Upper lobe of left lung (tissue), 6 donors: ENCODE measurements at regions not wholly inside any gene's neighbourhood (a gene's known extent, or its start where the extent isn't known, plus 50 kb on each side); places are given as distances from the start of the nearest gene placed in this dataset.

Source experiments
- ATAC-seq, 2 donors: fragments of 200-7000 bp; cut with Tn5 transposase; one replicate each; pipeline ENCODE4 v1.9.1; 2022; ENCODE audit warnings: mild to moderate bottlenecking in 2 of 2, moderate library complexity in 2 of 2; ENCODE audit not compliant: low FRiP score in 2 of 2
- DNase-seq, 2 donors: peaks; one replicate each; pipeline ENCODE4 v3.0.0-alpha.2; 2019 to 2020
- H3K27ac ChIP-seq, 4 donors: fragments of 200-600 bp; sonication (generic); one replicate each; pipeline ENCODE4 v1.5.1; 2016 to 2019
- H3K27me3 ChIP-seq, 4 donors: fragments of 200-600 bp; sonication (generic); one replicate each; pipeline ENCODE4 v1.5.1; 2017 to 2019
- H3K36me3 ChIP-seq, 4 donors: fragments of 200-600 bp; sonication (generic); one replicate each; pipeline ENCODE4 v1.5.1; 2016 to 2019
- H3K4me1 ChIP-seq, 4 donors: fragments of 200-600 bp; sonication (generic); one replicate each; pipeline ENCODE4 v1.5.1; 2018 to 2019
- H3K4me3 ChIP-seq, 4 donors: fragments of 200-600 bp; sonication (generic); one replicate each; pipeline ENCODE4 v1.5.1; 2017 to 2019; ENCODE audit warnings: mild to moderate bottlenecking in 2 of 4, moderate library complexity in 1 of 4
- H3K9me3 ChIP-seq, 4 donors: fragments of 200-600 bp; sonication (generic); one replicate each; pipeline ENCODE4 v1.5.1; 2018 to 2019
- CTCF ChIP-seq, 6 experiments: fragments of 450-650 bp in 4 of 6; fragments of 200-600 bp in 2 of 6; sonication (generic) in 2 of 6; IDR thresholded peaks; one replicate each; pipeline ENCODE4 v1.5.1; 2016 to 2019; ENCODE audit warnings: antibody characterized with exemption in 6 of 6
- EP300 ChIP-seq, 4 donors: sonication (generic); formaldehyde crosslinking; IDR thresholded peaks; one replicate each; pipeline ENCODE4 v1.5.1; 2017; ENCODE audit warnings: antibody characterized with exemption in 4 of 4, control low read depth in 2 of 4
- POLR2A ChIP-seq, 4 donors: fragments of 450-650 bp; IDR thresholded peaks; one replicate each; pipeline ENCODE4 v1.5.1; 2016 to 2017; ENCODE audit warnings: antibody characterized with exemption in 4 of 4, mild to moderate bottlenecking in 2 of 4
- POLR2AphosphoS5 ChIP-seq, 2 donors: sonication (generic); formaldehyde crosslinking; IDR thresholded peaks; one replicate each; pipeline ENCODE4 v1.5.1; 2017; ENCODE audit warnings: antibody characterized with exemption in 2 of 2
- WGBS, 2 donors: methylation state at CpG; one replicate each; pipeline ENCODE4 v1.1.5; 2017 to 2018; 5-methylcytosine and 5-hydroxymethylcytosine counted together
- donor health status: DM: no; HTN: no; CAD: no; lungs with moderate emphysema.
- donor health status: DM: no; HTN: yes; CAD: no; lungs with severe emphysema.

DNA sequence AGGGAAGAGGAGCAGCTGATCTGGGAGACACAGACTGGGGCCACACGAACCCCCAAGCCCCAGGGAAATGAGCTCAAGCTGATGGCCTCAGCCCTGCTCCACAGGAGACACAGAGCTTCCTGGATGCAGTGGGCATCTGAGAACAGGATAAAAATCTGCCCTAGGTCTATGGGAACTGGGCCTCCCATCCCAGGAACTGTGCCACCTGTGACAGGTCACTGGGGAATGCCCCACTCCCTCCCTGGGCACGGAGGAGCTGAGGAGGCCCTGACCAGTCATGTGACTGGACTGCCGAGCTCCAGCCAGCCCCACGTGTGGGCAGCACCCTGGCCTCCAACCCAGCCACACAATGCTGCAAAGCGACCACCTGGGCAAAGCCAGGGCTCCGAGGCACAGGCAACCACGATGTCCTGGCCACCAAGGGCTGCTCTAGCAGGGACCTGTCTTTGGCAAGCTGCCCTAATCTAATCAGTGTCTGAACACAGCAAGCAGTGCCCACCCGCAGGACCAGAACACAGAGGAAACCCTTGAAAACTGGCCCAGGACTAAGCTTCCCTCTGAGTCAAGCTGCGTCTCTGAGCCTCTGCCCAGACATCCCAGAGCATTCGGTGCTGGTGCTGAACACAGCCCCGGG, 57.8 kb upstream of the ID2 start:
- DNase-seq (no peak), ATAC-seq (no peak)
- Histone ChIP-seq H3K4me3 (no peak overlapping the region), H3K27me3 (no peaks in the 10 kb centered on the region), H3K36me3 (no peaks in the 10 kb centered on the region), H3K4me1 (no peaks in the 10 kb centered on the region), H3K9me3 (no peaks in the 10 kb centered on the region), H3K27ac (no peak overlapping the region)
- no peak for TF ChIP-seq POLR2AphosphoS5 (IDR thresholded peaks at IDR 0.05)
- WGBS, 2 donors, result 71 to 77% methylated on average over 4 to 10 of the region's 11 CpGs

DNA sequence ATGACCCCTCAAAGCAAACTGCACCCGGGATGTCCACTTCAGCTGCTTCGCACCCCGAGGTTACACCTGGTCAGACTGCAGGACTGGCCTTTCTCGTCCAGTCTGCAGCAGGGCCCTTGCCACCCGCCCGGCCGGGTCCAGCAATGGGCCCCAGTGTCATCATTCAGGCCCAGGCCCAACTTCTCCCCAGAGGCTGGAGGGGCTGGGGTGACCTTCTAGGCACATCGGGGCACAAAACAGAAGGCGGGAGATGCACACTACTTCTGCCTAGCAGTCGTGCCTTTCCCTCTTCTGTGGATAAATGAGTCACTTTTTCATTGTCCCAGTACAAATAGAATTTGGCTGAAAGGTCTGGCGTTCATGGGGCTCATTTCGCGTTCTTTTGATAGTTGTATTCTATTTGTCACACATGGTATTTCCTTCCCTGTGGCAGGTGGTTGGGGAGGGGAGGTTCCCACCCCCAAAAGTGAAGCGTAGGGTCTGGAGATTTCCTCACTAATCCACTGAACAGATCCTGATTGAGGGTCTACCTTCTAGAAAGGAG, 56.9 kb upstream of the ID2 start:
- ATAC-seq (no peak), DNase-seq (no peak)

GRCh38 chr2:8625399-8626300, 56.2 kb upstream of the ID2 start:
- Histone ChIP-seq H3K4me3 (no peak overlapping the region), H3K36me3 (no peaks in the 10 kb centered on the region), H3K4me1 (no peaks in the 10 kb centered on the region), H3K9me3 (no peaks in the 10 kb centered on the region), H3K27me3 (no peaks in the 10 kb centered on the region), H3K27ac (no peak overlapping the region)
- TF ChIP-seq POLR2AphosphoS5 (IDR thresholded peaks at IDR 0.05), result no peak
- no peak for TF ChIP-seq POLR2A (IDR thresholded peaks at IDR 0.05)
- TF ChIP-seq CTCF (IDR thresholded peaks at IDR 0.05), result no peak
- TF ChIP-seq EP300 (IDR thresholded peaks at IDR 0.05), result no peak
- DNase-seq, result no peak
- WGBS, 2 donors, result 89 to 92% methylated on average over 15 to 24 of the region's 24 CpGs
- ATAC-seq, result no peak

More for the DNA sequence above, 56.9 kb upstream of the ID2 start:
- Histone ChIP-seq H3K27ac (no peak overlapping the region), H3K36me3 (no peaks in the 10 kb centered on the region), H3K4me1 (no peaks in the 10 kb centered on the region), H3K27me3 (no peaks in the 10 kb centered on the region), H3K9me3 (no peaks in the 10 kb centered on the region), H3K4me3 (no peak overlapping the region)
- TF ChIP-seq POLR2AphosphoS5 (IDR thresholded peaks at IDR 0.05) (no peak), EP300 (IDR thresholded peaks at IDR 0.05) (no peak)
- 84 to 86% methylated on average over 14 of the region's 14 CpGs for WGBS, 2 donors

- no peaks in the 10 kb centered on the region for H3K36me3 ChIP-seq
- no peak for ATAC-seq
- no peaks in the 10 kb centered on the region for H3K4me1 ChIP-seq
- no peak overlapping the region for H3K27ac ChIP-seq
- 93 to 97% methylated on average over 8 of the region's 8 CpGs for WGBS, 2 donors
- no peaks in the 10 kb centered on the region for H3K9me3 ChIP-seq
- no peaks in the 10 kb centered on the region for H3K27me3 ChIP-seq
- no peak for DNase-seq
- TF ChIP-seq POLR2A (IDR thresholded peaks at IDR 0.05), result no peak
- TF ChIP-seq CTCF (IDR thresholded peaks at IDR 0.05), result no peak
- no peak for TF ChIP-seq POLR2AphosphoS5 (IDR thresholded peaks at IDR 0.05)
- TF ChIP-seq EP300 (IDR thresholded peaks at IDR 0.05), result no peak
- H3K4me3 ChIP-seq, result no peak overlapping the region
These were observed 55.3 kb upstream of the ID2 start for GRCh38 chr2:8626572-8626971.

DNA sequence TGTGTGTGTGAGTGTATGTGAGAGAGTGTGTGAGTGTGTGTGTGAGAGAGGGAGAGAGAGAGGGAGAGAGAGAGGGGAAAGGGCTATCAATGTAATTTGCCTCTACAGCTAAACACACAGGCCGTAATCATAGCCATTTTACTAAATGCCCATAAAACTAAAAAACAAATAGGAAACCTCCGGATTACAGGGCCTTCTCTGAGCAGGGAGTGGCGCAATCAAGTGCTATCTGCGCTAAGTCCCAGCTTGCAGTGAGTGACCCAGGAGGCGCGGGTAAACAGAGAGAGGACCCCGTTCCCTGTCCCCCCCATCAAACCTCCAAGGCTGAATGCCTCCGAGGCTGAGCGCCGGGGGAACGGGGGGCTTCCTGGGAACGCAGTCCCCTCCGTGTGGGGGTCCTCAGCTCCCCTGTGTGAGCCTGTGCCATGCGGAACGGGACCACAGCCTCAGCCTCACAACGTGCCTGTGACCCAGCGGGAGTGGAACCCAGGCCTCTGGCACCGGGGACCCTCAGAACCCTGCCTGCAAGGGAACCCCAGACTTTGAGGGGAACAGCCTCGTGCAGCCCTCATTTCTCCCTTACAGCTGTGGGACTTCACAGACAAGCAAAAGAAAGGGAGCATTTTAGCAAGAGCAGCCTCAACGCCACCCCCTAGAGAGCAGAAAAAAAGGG, 54.7 kb upstream of the ID2 start:
- Histone ChIP-seq H3K27ac (no peak overlapping the region), H3K9me3 (no peaks in the 10 kb centered on the region), H3K4me1 (no peaks in the 10 kb centered on the region), H3K27me3 (no peaks in the 10 kb centered on the region), H3K36me3 (no peaks in the 10 kb centered on the region), H3K4me3 (no peak overlapping the region)
- no peak for ATAC-seq
- DNase-seq, result no peak
- WGBS, 2 donors, result 65 to 88% methylated on average over 8 to 20 of the region's 20 CpGs
- no peak for TF ChIP-seq CTCF (IDR thresholded peaks at IDR 0.05)
- TF ChIP-seq EP300 (IDR thresholded peaks at IDR 0.05), result no peak
- TF ChIP-seq POLR2A (IDR thresholded peaks at IDR 0.05), result no peak
- TF ChIP-seq POLR2AphosphoS5 (IDR thresholded peaks at IDR 0.05), result no peak
